Liver (tissue), 8 donors: ENCODE measurements at regions not wholly inside any gene's neighbourhood (a gene's known extent, or its start where the extent isn't known, plus 50 kb on each side); places are given as distances from the start of the nearest gene placed in this dataset.

Experiments
- DNase-seq: peaks from one replicate; pipeline ENCODE4 v3.0.0-alpha.2; 2017; ENCODE audit warnings: low spot score
- H3K27ac ChIP-seq, 2 donors: one replicate each; pipeline ENCODE4 v1.7.0; 2013; ENCODE audit warnings: inconsistent platforms in 2 of 2, low read length in 2 of 2, control low read depth in 1 of 2, low read depth in 1 of 2, mild to moderate bottlenecking in 1 of 2
- H3K27me3 ChIP-seq, 4 donors: one replicate each; pipeline versions ENCODE4 v1.6.1 to v1.7.0; 2013; ENCODE audit warnings: low read length in 3 of 4, inconsistent platforms in 1 of 4, mild to moderate bottlenecking in 1 of 4, moderate library complexity in 1 of 4; ENCODE audit not compliant: control insufficient read depth in 4 of 4, insufficient read depth in 4 of 4
- H3K36me3 ChIP-seq, 4 donors: one replicate each; pipeline versions ENCODE4 v1.6.1 to v1.7.0; 2013; ENCODE audit warnings: low read length in 3 of 4, mild to moderate bottlenecking in 3 of 4, low read depth in 1 of 4, moderate library complexity in 1 of 4; ENCODE audit not compliant: control insufficient read depth in 4 of 4, insufficient read depth in 3 of 4
- H3K4me1 ChIP-seq, 4 donors: one replicate each; pipeline versions ENCODE4 v1.6.1 to v1.7.0; 2013; ENCODE audit warnings: low read length in 3 of 4, mild to moderate bottlenecking in 3 of 4, moderate library complexity in 1 of 4; ENCODE audit not compliant: control insufficient read depth in 4 of 4, insufficient read depth in 4 of 4
- H3K4me3 ChIP-seq, 3 donors: one replicate each; pipeline versions ENCODE4 v1.6.1 to v1.7.0; 2013; ENCODE audit warnings: low read length in 3 of 3, control low read depth in 1 of 3, low read depth in 1 of 3, mild to moderate bottlenecking in 1 of 3
- H3K9ac ChIP-seq, 2 donors: one replicate each; pipeline ENCODE4 v1.7.0; 2013; ENCODE audit warnings: low read length in 2 of 2, mild to moderate bottlenecking in 2 of 2, moderate library complexity in 2 of 2, control low read depth in 1 of 2, low read depth in 1 of 2
- H3K9me3 ChIP-seq, 4 donors: one replicate each; pipeline versions ENCODE4 v1.6.1 to v1.7.0; 2013; ENCODE audit warnings: low read length in 3 of 4; ENCODE audit not compliant: control insufficient read depth in 4 of 4
- CTCF ChIP-seq: fragments of 150-350 bp; IDR thresholded peaks from 2 replicates; pipeline ENCODE4 v1.5.1; 2017; ENCODE audit warnings: improper control_type of control experiment, low read depth, low read length; ENCODE audit not compliant: missing input control
- EGR1 ChIP-seq, 2 donors: IDR thresholded peaks; 2 replicates each; pipeline ENCODE4 v1.6.1; 2016 to 2018; ENCODE audit warnings: antibody characterized with exemption in 2 of 2, low read depth in 2 of 2
- FOXA1 ChIP-seq: IDR thresholded peaks from 2 replicates; pipeline ENCODE4 v1.6.1; 2016; ENCODE audit warnings: antibody characterized with exemption
- FOXA2 ChIP-seq: IDR thresholded peaks from 2 replicates; pipeline ENCODE4 v1.6.1; 2016; ENCODE audit warnings: antibody characterized with exemption
- GABPA ChIP-seq, 2 donors: IDR thresholded peaks in 1 of 2; conservative IDR thresholded peaks in 1 of 2; 2 replicates each; pipeline ENCODE4 v1.6.1; 2016; ENCODE audit warnings: antibody characterized with exemption in 2 of 2, mild to moderate bottlenecking in 1 of 2, moderate library complexity in 1 of 2
- HNF4A ChIP-seq, 2 donors: conservative IDR thresholded peaks; 2 replicates each; pipeline ENCODE4 v1.6.1; 2016; ENCODE audit warnings: antibody characterized with exemption in 2 of 2, mild to moderate bottlenecking in 2 of 2
- HNF4G ChIP-seq: IDR thresholded peaks from 2 replicates; pipeline ENCODE4 v1.6.1; 2016; ENCODE audit warnings: antibody characterized with exemption
- JUND ChIP-seq, 2 donors: IDR thresholded peaks; 2 replicates each; pipeline ENCODE4 v1.6.1; 2016; ENCODE audit warnings: antibody characterized with exemption in 2 of 2
- NR2F2 ChIP-seq: IDR thresholded peaks from 2 replicates; pipeline ENCODE4 v1.6.1; 2016; ENCODE audit warnings: antibody characterized with exemption
- RAD21 ChIP-seq, 2 donors: IDR thresholded peaks; 2 replicates each; pipeline ENCODE4 v1.6.1; 2016; ENCODE audit warnings: antibody characterized with exemption in 2 of 2, mild to moderate bottlenecking in 2 of 2
- REST ChIP-seq: IDR thresholded peaks from 2 replicates; pipeline ENCODE4 v1.6.1; 2016; ENCODE audit warnings: antibody characterized with exemption, mild to moderate bottlenecking
- RXRA ChIP-seq, 2 donors: IDR thresholded peaks; 2 replicates each; pipeline ENCODE4 v1.6.1; 2017 to 2018; ENCODE audit warnings: antibody characterized with exemption in 2 of 2, mild to moderate bottlenecking in 1 of 2
- SP1 ChIP-seq: IDR thresholded peaks from 2 replicates; pipeline ENCODE4 v1.6.1; 2018; ENCODE audit warnings: antibody characterized with exemption, mild to moderate bottlenecking
- TAF1 ChIP-seq: conservative IDR thresholded peaks from 2 replicates; pipeline ENCODE4 v1.6.1; 2016; ENCODE audit warnings: antibody characterized with exemption, mild to moderate bottlenecking
- YY1 ChIP-seq: IDR thresholded peaks from 2 replicates; pipeline ENCODE4 v1.6.1; 2016; ENCODE audit warnings: antibody characterized with exemption, mild to moderate bottlenecking
- WGBS: extraction: QIAGEN DNeasy Blood & Tissue Kit; methylation state at CpG from one replicate; pipeline ENCODE4 v1.1.7; 2013; 5-methylcytosine and 5-hydroxymethylcytosine counted together
- TF ChIP-seq, protein P1 (sequence below): IDR thresholded peaks from 2 replicates; pipeline ENCODE4 v1.6.1; 2016; ENCODE audit warnings: antibody characterized with exemption
- TF ChIP-seq, protein P2 (sequence below): IDR thresholded peaks from 2 replicates; pipeline ENCODE4 v1.6.1; 2016; ENCODE audit warnings: antibody characterized with exemption
- TF ChIP-seq, protein P3 (sequence below): IDR thresholded peaks from 2 replicates; pipeline ENCODE4 v1.6.1; 2016; ENCODE audit warnings: antibody characterized with exemption
- donor health status: healthy.
- donor health status: healthy.
- donor health status: healthy.
- donor health status: healthy.
- donor health status: healthy.

DNA sequence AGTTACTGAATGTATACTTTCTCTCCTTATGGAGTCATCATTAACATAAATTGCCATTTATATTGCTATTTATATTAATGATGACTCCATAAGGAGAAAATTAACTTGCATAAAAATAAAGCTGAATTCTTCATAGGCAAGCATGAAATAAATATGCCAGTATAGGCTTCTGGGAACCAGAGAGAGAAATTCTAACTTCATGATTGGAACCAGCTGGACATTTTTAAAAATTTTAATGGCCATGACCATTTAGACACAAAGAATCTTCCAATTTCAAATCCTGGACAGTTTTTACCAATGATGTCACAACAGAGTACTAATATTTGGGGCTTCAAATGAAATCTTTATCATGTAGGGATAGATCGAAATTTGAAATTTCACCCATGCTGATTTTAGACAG is 268.7 kb downstream of the PTGER3 start:
- no peak for TF ChIP-seq FOXA2
- no peak for TF ChIP-seq HNF4G
- no peak for TF ChIP-seq NR2F2
- TF ChIP-seq SP1: no peak
- TF ChIP-seq GABPA (IDR thresholded peaks at IDR 0.05 in 1 of 2, conservative IDR thresholded peaks at IDR 0.05 in 1 of 2): no peak
- TF ChIP-seq, protein P1, sequence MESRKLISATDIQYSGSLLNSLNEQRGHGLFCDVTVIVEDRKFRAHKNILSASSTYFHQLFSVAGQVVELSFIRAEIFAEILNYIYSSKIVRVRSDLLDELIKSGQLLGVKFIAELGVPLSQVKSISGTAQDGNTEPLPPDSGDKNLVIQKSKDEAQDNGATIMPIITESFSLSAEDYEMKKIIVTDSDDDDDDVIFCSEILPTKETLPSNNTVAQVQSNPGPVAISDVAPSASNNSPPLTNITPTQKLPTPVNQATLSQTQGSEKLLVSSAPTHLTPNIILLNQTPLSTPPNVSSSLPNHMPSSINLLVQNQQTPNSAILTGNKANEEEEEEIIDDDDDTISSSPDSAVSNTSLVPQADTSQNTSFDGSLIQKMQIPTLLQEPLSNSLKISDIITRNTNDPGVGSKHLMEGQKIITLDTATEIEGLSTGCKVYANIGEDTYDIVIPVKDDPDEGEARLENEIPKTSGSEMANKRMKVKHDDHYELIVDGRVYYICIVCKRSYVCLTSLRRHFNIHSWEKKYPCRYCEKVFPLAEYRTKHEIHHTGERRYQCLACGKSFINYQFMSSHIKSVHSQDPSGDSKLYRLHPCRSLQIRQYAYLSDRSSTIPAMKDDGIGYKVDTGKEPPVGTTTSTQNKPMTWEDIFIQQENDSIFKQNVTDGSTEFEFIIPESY: no peak
- TF ChIP-seq FOXA1: no peak
- TF ChIP-seq HNF4A (conservative IDR thresholded peaks at IDR 0.05): no peak
- TF ChIP-seq, protein P2, sequence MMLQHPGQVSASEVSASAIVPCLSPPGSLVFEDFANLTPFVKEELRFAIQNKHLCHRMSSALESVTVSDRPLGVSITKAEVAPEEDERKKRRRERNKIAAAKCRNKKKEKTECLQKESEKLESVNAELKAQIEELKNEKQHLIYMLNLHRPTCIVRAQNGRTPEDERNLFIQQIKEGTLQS: no peak
- TF ChIP-seq CTCF: no peak
- TF ChIP-seq EGR1 (IDR thresholded peaks at IDR 0.05; ENCODE audit: low read depth in 2 of 2): no peak
- TF ChIP-seq REST: no peak
- TF ChIP-seq, protein P3, sequence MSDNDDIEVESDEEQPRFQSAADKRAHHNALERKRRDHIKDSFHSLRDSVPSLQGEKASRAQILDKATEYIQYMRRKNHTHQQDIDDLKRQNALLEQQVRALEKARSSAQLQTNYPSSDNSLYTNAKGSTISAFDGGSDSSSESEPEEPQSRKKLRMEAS: no peak
- no peak for TF ChIP-seq RXRA (IDR thresholded peaks at IDR 0.05)
- no peak for TF ChIP-seq JUND (IDR thresholded peaks at IDR 0.05)
- no peak for TF ChIP-seq YY1
- TF ChIP-seq RAD21 (IDR thresholded peaks at IDR 0.05): no peak
- no peak for TF ChIP-seq TAF1
- Histone ChIP-seq H3K36me3 (no peaks in the 10 kb centered on the region), H3K9me3 (no peaks in the 10 kb centered on the region), H3K4me1 (no peaks in the 10 kb centered on the region), H3K9ac (no peak overlapping the region), H3K4me3 (no peak overlapping the region), H3K27ac (no peak overlapping the region), H3K27me3 (peaks cover 0 to 5% (median 0%) of the 10 kb centered on the region in 4 donors)
- DNase-seq: no peak
- 71% methylated on average over 1 of the region's 1 CpG for WGBS
